GM12878 (cell line): ENCODE measurements at regions not wholly inside any gene's neighbourhood (a gene's known extent, or its start where the extent isn't known, plus 50 kb on each side); places are given as distances from the start of the nearest gene placed in this dataset.

Experiments
- CREB1 ChIP-seq: IDR thresholded peaks from 2 replicates; pipeline ENCODE4 v1.6.1; 2012; ENCODE audit warnings: low read depth, mild to moderate bottlenecking, inconsistent platforms
- EP300 ChIP-seq, 2 experiments: fragments of 150-350 bp in 1 of 2; IDR thresholded peaks; 2 replicates each; pipeline ENCODE4 v1.6.1; 2011 to 2012; ENCODE audit warnings: low read depth in 2 of 2, low read length in 2 of 2, borderline replicate concordance in 1 of 2, improper control_type of control experiment in 1 of 2, inconsistent platforms in 1 of 2; ENCODE audit not compliant: control insufficient read depth in 1 of 2
- HCFC1 ChIP-seq: fragments of 150-350 bp; IDR thresholded peaks from 2 replicates; pipeline ENCODE4 v1.6.1; 2014; ENCODE audit warnings: low read length
- JUNB ChIP-seq: IDR thresholded peaks from 2 replicates; pipeline ENCODE4 v1.6.1; 2016; ENCODE audit warnings: antibody characterized with exemption, mild to moderate bottlenecking
- JUND ChIP-seq: IDR thresholded peaks from 2 replicates; pipeline ENCODE4 v1.6.1; 2012; ENCODE audit warnings: low read depth, mild to moderate bottlenecking, low read length, improper control_type of control experiment, moderate library complexity
- KDM1A ChIP-seq: fragments of 200-600 bp; sonication (generic); IDR thresholded peaks from 2 replicates; pipeline ENCODE4 v1.6.1; 2016; ENCODE audit warnings: borderline replicate concordance
- MAX ChIP-seq: IDR thresholded peaks from 2 replicates; pipeline ENCODE4 v1.6.1; 2012; ENCODE audit warnings: low read depth, low read length, improper control_type of control experiment
- MXI1 ChIP-seq: fragments of 150-350 bp; IDR thresholded peaks from 2 replicates; pipeline ENCODE4 v1.6.1; 2011; ENCODE audit warnings: low read depth, mild to moderate bottlenecking, inconsistent platforms, low read length, improper control_type of control experiment
- NR2C2 ChIP-seq: IDR thresholded peaks from 2 replicates; pipeline ENCODE4 v1.6.1; 2011; ENCODE audit warnings: borderline replicate concordance, low read depth; ENCODE audit not compliant: control insufficient read depth, insufficient read length
- NRF1 ChIP-seq: conservative IDR thresholded peaks from 2 replicates; pipeline ENCODE4 v1.6.1; 2011; ENCODE audit warnings: mild to moderate bottlenecking, low read depth, low read length, improper control_type of control experiment
- PAX5 ChIP-seq: IDR thresholded peaks from 2 replicates; pipeline ENCODE4 v1.6.1; 2011; ENCODE audit warnings: low read depth, low read length, borderline replicate concordance
- RAD51 ChIP-seq: fragments of 450-650 bp; IDR thresholded peaks from 2 replicates; pipeline ENCODE4 v1.6.1; 2016; ENCODE audit warnings: moderate library complexity, mild to moderate bottlenecking, inconsistent platforms
- REST ChIP-seq: IDR thresholded peaks from 2 replicates; pipeline ENCODE4 v1.6.1; 2012; ENCODE audit warnings: mild to moderate bottlenecking, low read depth, low read length
- ZBED1 ChIP-seq: IDR thresholded peaks from 2 replicates; pipeline ENCODE4 v1.6.1; 2016; ENCODE audit warnings: borderline replicate concordance
- ZNF622 ChIP-seq: fragments of 450-650 bp; IDR thresholded peaks from 2 replicates; pipeline ENCODE4 v1.6.1; 2017; ENCODE audit warnings: mild to moderate bottlenecking, inconsistent platforms
- ZZZ3 ChIP-seq: IDR thresholded peaks from 2 replicates; pipeline ENCODE4 v1.6.1; 2011; ENCODE audit warnings: low read depth; ENCODE audit not compliant: control insufficient read depth, insufficient read length
- TF ChIP-seq, protein P1 (sequence below): fragments of 450-650 bp; IDR thresholded peaks from 2 replicates; pipeline ENCODE4 v1.6.1; 2017; ENCODE audit warnings: mild to moderate bottlenecking, low read depth, inconsistent platforms; ENCODE audit not compliant: poor library complexity, severe bottlenecking
- TF ChIP-seq, protein P2 (sequence below): fragments of 150-350 bp; IDR thresholded peaks from 2 replicates; pipeline ENCODE4 v1.6.1; 2016; ENCODE audit warnings: low read depth, low read length
- TF ChIP-seq, protein P3 (sequence below): fragments of 450-650 bp; IDR thresholded peaks from 2 replicates; pipeline ENCODE4 v1.6.1; 2017; ENCODE audit warnings: antibody characterized with exemption, mild to moderate bottlenecking, moderate library complexity

- TF ChIP-seq NR2C2 (no peak), ZZZ3 (no peak), ZBED1 (no peak), ZNF622 (no peak), HCFC1 (no peak), MXI1 (peak; percentile 69; the same call in 1 of the 2 replicates), CREB1 (no peak), MAX (0 out of 2 replicates have a peak, but pooled peaks have one; percentile 31), NRF1 (no peak), EP300 (IDR thresholded peaks at IDR 0.05; ENCODE audit: borderline replicate concordance in 1 of 2, control insufficient read depth in 1 of 2, low read depth in 2 of 2, low read length in 2 of 2) (peak in 1 of 2 experiments; percentile 51; a peak in 1 of 4 replicates), RAD51 (no peak), REST (no peak), JUND (no peak), JUNB (no peak; the same call in 1 of the 2 replicates), KDM1A (no peak), PAX5 (no peak)
- TF ChIP-seq, protein P1, sequence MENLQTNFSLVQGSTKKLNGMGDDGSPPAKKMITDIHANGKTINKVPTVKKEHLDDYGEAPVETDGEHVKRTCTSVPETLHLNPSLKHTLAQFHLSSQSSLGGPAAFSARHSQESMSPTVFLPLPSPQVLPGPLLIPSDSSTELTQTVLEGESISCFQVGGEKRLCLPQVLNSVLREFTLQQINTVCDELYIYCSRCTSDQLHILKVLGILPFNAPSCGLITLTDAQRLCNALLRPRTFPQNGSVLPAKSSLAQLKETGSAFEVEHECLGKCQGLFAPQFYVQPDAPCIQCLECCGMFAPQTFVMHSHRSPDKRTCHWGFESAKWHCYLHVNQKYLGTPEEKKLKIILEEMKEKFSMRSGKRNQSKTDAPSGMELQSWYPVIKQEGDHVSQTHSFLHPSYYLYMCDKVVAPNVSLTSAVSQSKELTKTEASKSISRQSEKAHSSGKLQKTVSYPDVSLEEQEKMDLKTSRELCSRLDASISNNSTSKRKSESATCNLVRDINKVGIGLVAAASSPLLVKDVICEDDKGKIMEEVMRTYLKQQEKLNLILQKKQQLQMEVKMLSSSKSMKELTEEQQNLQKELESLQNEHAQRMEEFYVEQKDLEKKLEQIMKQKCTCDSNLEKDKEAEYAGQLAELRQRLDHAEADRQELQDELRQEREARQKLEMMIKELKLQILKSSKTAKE, result peak; percentile 49
- TF ChIP-seq, protein P2, sequence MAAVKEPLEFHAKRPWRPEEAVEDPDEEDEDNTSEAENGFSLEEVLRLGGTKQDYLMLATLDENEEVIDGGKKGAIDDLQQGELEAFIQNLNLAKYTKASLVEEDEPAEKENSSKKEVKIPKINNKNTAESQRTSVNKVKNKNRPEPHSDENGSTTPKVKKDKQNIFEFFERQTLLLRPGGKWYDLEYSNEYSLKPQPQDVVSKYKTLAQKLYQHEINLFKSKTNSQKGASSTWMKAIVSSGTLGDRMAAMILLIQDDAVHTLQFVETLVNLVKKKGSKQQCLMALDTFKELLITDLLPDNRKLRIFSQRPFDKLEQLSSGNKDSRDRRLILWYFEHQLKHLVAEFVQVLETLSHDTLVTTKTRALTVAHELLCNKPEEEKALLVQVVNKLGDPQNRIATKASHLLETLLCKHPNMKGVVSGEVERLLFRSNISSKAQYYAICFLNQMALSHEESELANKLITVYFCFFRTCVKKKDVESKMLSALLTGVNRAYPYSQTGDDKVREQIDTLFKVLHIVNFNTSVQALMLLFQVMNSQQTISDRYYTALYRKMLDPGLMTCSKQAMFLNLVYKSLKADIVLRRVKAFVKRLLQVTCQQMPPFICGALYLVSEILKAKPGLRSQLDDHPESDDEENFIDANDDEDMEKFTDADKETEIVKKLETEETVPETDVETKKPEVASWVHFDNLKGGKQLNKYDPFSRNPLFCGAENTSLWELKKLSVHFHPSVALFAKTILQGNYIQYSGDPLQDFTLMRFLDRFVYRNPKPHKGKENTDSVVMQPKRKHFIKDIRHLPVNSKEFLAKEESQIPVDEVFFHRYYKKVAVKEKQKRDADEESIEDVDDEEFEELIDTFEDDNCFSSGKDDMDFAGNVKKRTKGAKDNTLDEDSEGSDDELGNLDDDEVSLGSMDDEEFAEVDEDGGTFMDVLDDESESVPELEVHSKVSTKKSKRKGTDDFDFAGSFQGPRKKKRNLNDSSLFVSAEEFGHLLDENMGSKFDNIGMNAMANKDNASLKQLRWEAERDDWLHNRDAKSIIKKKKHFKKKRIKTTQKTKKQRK, result no peak
- TF ChIP-seq, protein P3, sequence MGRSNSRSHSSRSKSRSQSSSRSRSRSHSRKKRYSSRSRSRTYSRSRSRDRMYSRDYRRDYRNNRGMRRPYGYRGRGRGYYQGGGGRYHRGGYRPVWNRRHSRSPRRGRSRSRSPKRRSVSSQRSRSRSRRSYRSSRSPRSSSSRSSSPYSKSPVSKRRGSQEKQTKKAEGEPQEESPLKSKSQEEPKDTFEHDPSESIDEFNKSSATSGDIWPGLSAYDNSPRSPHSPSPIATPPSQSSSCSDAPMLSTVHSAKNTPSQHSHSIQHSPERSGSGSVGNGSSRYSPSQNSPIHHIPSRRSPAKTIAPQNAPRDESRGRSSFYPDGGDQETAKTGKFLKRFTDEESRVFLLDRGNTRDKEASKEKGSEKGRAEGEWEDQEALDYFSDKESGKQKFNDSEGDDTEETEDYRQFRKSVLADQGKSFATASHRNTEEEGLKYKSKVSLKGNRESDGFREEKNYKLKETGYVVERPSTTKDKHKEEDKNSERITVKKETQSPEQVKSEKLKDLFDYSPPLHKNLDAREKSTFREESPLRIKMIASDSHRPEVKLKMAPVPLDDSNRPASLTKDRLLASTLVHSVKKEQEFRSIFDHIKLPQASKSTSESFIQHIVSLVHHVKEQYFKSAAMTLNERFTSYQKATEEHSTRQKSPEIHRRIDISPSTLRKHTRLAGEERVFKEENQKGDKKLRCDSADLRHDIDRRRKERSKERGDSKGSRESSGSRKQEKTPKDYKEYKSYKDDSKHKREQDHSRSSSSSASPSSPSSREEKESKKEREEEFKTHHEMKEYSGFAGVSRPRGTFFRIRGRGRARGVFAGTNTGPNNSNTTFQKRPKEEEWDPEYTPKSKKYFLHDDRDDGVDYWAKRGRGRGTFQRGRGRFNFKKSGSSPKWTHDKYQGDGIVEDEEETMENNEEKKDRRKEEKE, result no peak
Measured at GRCh38 chr9:94178927-94179326, 80.2 kb upstream of the ZNF169 start (continued).
